Bronchial epithelial cell (primary cell): ENCODE measurements at regions not wholly inside any gene's neighbourhood (a gene's known extent, or its start where the extent isn't known, plus 50 kb on each side); places are given as distances from the start of the nearest gene placed in this dataset.

Experiments
- DNase-seq: peaks from one replicate; pipeline ENCODE4 v3.0.0-alpha.2; 2010; ENCODE audit warnings: low read depth
- FAIRE-seq: peaks from 2 replicates; lab custom pipeline; 2011; peaks lifted over from hg19 to GRCh38; lab: Jason Lieb, UNC
- H3K27me3 ChIP-seq: 2 replicates; pipeline ENCODE4 v1.5.1; 2011; ENCODE audit warnings: low read length; ENCODE audit not compliant: control insufficient read depth, insufficient read depth
- H3K36me3 ChIP-seq: 2 replicates; pipeline ENCODE4 v1.5.1; 2011; ENCODE audit warnings: low read length; ENCODE audit not compliant: control insufficient read depth, insufficient read depth
- H3K4me3 ChIP-seq: 2 replicates; pipeline ENCODE4 v1.5.1; 2011; ENCODE audit warnings: mild to moderate bottlenecking, low read depth, low read length, control low read depth
- CTCF ChIP-seq: IDR thresholded peaks from 2 replicates; pipeline ENCODE4 v1.5.1; 2011; ENCODE audit warnings: mild to moderate bottlenecking, moderate library complexity, low read length, control low read depth, inconsistent platforms; ENCODE audit not compliant: insufficient read depth, severe bottlenecking

- DNase-seq (no peak), FAIRE-seq (no peak)
- no peak for TF ChIP-seq CTCF
- no peaks in the 10 kb centered on the region for H3K27me3 ChIP-seq
- H3K4me3 ChIP-seq, result no peak overlapping the region
- H3K36me3 ChIP-seq, result no peaks in the 10 kb centered on the region
These were observed 407.1 kb upstream of the MCTP2 start for GRCh38 chr15:93823971-93824913.

GRCh38 chr15:93820566-93820965 lies 410.8 kb upstream of the MCTP2 start:
- no peak for TF ChIP-seq CTCF
- DNase-seq (no peak), FAIRE-seq (no peak)
- Histone ChIP-seq H3K27me3 (no peaks in the 10 kb centered on the region), H3K36me3 (no peaks in the 10 kb centered on the region), H3K4me3 (no peak overlapping the region)

- Histone ChIP-seq H3K27me3 (no peaks in the 10 kb centered on the region), H3K36me3 (no peaks in the 10 kb centered on the region), H3K4me3 (no peak overlapping the region)
- DNase-seq, result no peak
- TF ChIP-seq CTCF, result no peak
- no peak for FAIRE-seq
These were observed 411.5 kb upstream of the MCTP2 start for GRCh38 chr15:93819826-93820225.

GRCh38 chr15:93816815-93817214 lies 414.5 kb upstream of the MCTP2 start:
- Histone ChIP-seq H3K27me3 (no peaks in the 10 kb centered on the region), H3K4me3 (no peak overlapping the region), H3K36me3 (no peaks in the 10 kb centered on the region)
- FAIRE-seq, result no peak
- TF ChIP-seq CTCF, result no peak
- no peak for DNase-seq

- DNase-seq (no peak), FAIRE-seq (no peak)
- TF ChIP-seq CTCF, result no peak
- Histone ChIP-seq H3K4me3 (no peak overlapping the region), H3K36me3 (no peaks in the 10 kb centered on the region), H3K27me3 (no peaks in the 10 kb centered on the region)
These were observed 420.1 kb upstream of the MCTP2 start for GRCh38 chr15:93811305-93811704.
